H1 (cell line): ENCODE measurements at regions not wholly inside any gene's neighbourhood (a gene's known extent, or its start where the extent isn't known, plus 50 kb on each side); places are given as distances from the start of the nearest gene placed in this dataset.

Experiments
- CTCF ChIA-PET: fragments of 300-600 bp; sonication (Branson Sonifier 250); formaldehyde crosslinking; loops from one replicate; lab custom pipeline; 2021; ENCODE audit not compliant: partially characterized antibody; lab: Charles Lee
- POLR2A ChIA-PET: fragments of 300-600 bp; sonication (Branson Sonifier 250); formaldehyde crosslinking; loops from one replicate; lab custom pipeline; 2021; ENCODE audit warnings: inconsistent platforms; ENCODE audit not compliant: partially characterized antibody; lab: Charles Lee
- DNase-seq, 2 experiments: peaks; one replicate each; pipeline versions ENCODE4 v3.0.0 to v3.0.0-alpha.2; 2010 to 2022; ENCODE audit warnings: low spot score in 2 of 2, low read depth in 1 of 2, mixed read lengths in 1 of 2
- FAIRE-seq: peaks from 2 replicates; lab custom pipeline; 2011; peaks lifted over from hg19 to GRCh38; lab: Jason Lieb, UNC
- H2AFZ ChIP-seq: 2 replicates; pipeline ENCODE4 v1.8.1; 2012; ENCODE audit warnings: low read length, inconsistent platforms
- H2AK5ac ChIP-seq: 2 replicates; pipeline ENCODE4 v1.6.1; 2013; ENCODE audit warnings: low read depth, low read length
- H2BK120ac ChIP-seq: replicated peaks from 2 replicates; pipeline ENCODE3; 2013; ENCODE audit warnings: low read depth, low read length, inconsistent platforms
- H2BK12ac ChIP-seq: 2 replicates; pipeline ENCODE4 v1.6.1; 2013; ENCODE audit warnings: low read depth, low read length
- H2BK15ac ChIP-seq: 2 replicates; pipeline ENCODE4 v1.6.1; 2013; ENCODE audit warnings: low read length
- H2BK20ac ChIP-seq: 2 replicates; pipeline ENCODE4 v1.6.1; 2013; ENCODE audit warnings: low read length
- H2BK5ac ChIP-seq: 2 replicates; pipeline ENCODE4 v1.6.1; 2013; ENCODE audit warnings: low read depth, low read length
- H3K14ac ChIP-seq: 2 replicates; pipeline ENCODE4 v1.6.1; 2013; ENCODE audit warnings: inconsistent platforms; ENCODE audit not compliant: insufficient read length
- H3K18ac ChIP-seq: 2 replicates; pipeline ENCODE4 v1.6.1; 2013; ENCODE audit warnings: low read length; ENCODE audit errors: extremely low read depth
- H3K23ac ChIP-seq: 2 replicates; pipeline ENCODE4 v1.6.1; 2013; ENCODE audit warnings: inconsistent platforms; ENCODE audit not compliant: insufficient read length
- H3K23me2 ChIP-seq: 2 replicates; pipeline ENCODE4 v1.6.1; 2013; ENCODE audit warnings: low read depth, low read length
- H3K27ac ChIP-seq: 2 replicates; pipeline ENCODE4 v1.6.1; 2011; ENCODE audit warnings: low read depth, low read length, inconsistent platforms
- H3K27me3 ChIP-seq, 4 experiments: replicated peaks in 1 of 4; 1 replicate in 1 of 4; 2 replicates in 3 of 4; pipeline versions ENCODE4 v1.6.1 to v1.8.1; 2011 to 2013; ENCODE audit warnings: low read length in 3 of 4, mild to moderate bottlenecking in 3 of 4, inconsistent platforms in 2 of 4, mixed read lengths in 2 of 4, moderate library complexity in 1 of 4; ENCODE audit not compliant: control insufficient read depth in 3 of 4, insufficient read depth in 3 of 4; ENCODE audit errors: extremely low read depth in 1 of 4
- H3K36me3 ChIP-seq, 4 experiments: 2 replicates each; pipeline versions ENCODE4 v1.6.1 to v1.8.1; 2011 to 2013; ENCODE audit warnings: mild to moderate bottlenecking in 4 of 4, low read length in 3 of 4, moderate library complexity in 2 of 4, control low read depth in 1 of 4, inconsistent platforms in 1 of 4; ENCODE audit not compliant: insufficient read depth in 4 of 4, control insufficient read depth in 2 of 4
- H3K4ac ChIP-seq: replicated peaks from 2 replicates; pipeline ENCODE3; 2013; ENCODE audit warnings: low read length, low read depth, mixed read lengths, inconsistent platforms; ENCODE audit not compliant: insufficient read length
- H3K4me1 ChIP-seq, 4 experiments: replicated peaks in 1 of 4; 1 replicate in 1 of 4; 2 replicates in 3 of 4; pipeline versions ENCODE4 v1.6.1 to v1.8.1; 2011 to 2013; ENCODE audit warnings: low read length in 3 of 4, inconsistent platforms in 2 of 4, mixed read lengths in 1 of 4; ENCODE audit not compliant: insufficient read depth in 4 of 4, control insufficient read depth in 3 of 4
- H3K4me2 ChIP-seq, 2 experiments: 2 replicates each; pipeline versions ENCODE4 v1.6.1 to v1.8.1; 2011 to 2013; ENCODE audit warnings: low read depth in 2 of 2, low read length in 2 of 2, control low read depth in 1 of 2, inconsistent platforms in 1 of 2, mild to moderate bottlenecking in 1 of 2; ENCODE audit not compliant: insufficient read depth in 1 of 2
- H3K4me3 ChIP-seq, 4 experiments: fragments of 200-600, 300-600 bp in 1 of 4; sonication (generic), shearing (Covaris generic), sonication (Bioruptor Twin) in 1 of 4; 2 replicates each; pipeline versions ENCODE4 v1.5.1 to v1.8.1; 2011 to 2016; ENCODE audit warnings: low read length in 4 of 4, low read depth in 3 of 4, control low read depth in 2 of 4, inconsistent platforms in 2 of 4, mild to moderate bottlenecking in 2 of 4, mixed read lengths in 1 of 4, moderate library complexity in 1 of 4; ENCODE audit not compliant: insufficient read depth in 2 of 4; ENCODE audit errors: extremely low read depth in 1 of 4
- H3K56ac ChIP-seq: replicated peaks from 2 replicates; pipeline ENCODE3; 2013; ENCODE audit warnings: low read depth, mild to moderate bottlenecking, mixed read lengths, low read length, inconsistent platforms; ENCODE audit not compliant: insufficient read length
- H3K79me1 ChIP-seq: 2 replicates; pipeline ENCODE4 v1.6.1; 2013; ENCODE audit warnings: low read depth, low read length, control low read depth
- H3K79me2 ChIP-seq, 2 experiments: 2 replicates each; pipeline versions ENCODE4 v1.6.1 to v1.8.1; 2012 to 2013; ENCODE audit warnings: low read length in 2 of 2, mild to moderate bottlenecking in 2 of 2, inconsistent platforms in 1 of 2; ENCODE audit not compliant: insufficient read depth in 2 of 2, control insufficient read depth in 1 of 2
- H3K9ac ChIP-seq, 4 experiments: replicated peaks in 1 of 4; 1 replicate in 1 of 4; 2 replicates in 3 of 4; pipeline versions ENCODE4 v1.6.1 to v1.8.1; 2011 to 2013; ENCODE audit warnings: low read depth in 3 of 4, low read length in 3 of 4, control low read depth in 2 of 4, mild to moderate bottlenecking in 2 of 4, moderate library complexity in 2 of 4, inconsistent platforms in 1 of 4; ENCODE audit errors: extremely low read depth in 1 of 4
- H3K9me3 ChIP-seq, 2 experiments: 2 replicates each; pipeline versions ENCODE4 v1.6.1 to v1.8.1; 2012 to 2013; ENCODE audit warnings: mild to moderate bottlenecking in 2 of 2, moderate library complexity in 2 of 2, control low read depth in 1 of 2, inconsistent platforms in 1 of 2, low read depth in 1 of 2, low read length in 1 of 2, mixed read lengths in 1 of 2; ENCODE audit not compliant: insufficient read depth in 2 of 2
- H4K20me1 ChIP-seq, 2 experiments: replicated peaks in 1 of 2; 2 replicates each; pipeline versions ENCODE3 to v1.8.1; 2011 to 2013; ENCODE audit warnings: inconsistent platforms in 2 of 2, low read length in 2 of 2, mild to moderate bottlenecking in 1 of 2; ENCODE audit not compliant: insufficient read depth in 2 of 2, control insufficient read depth in 1 of 2
- H4K5ac ChIP-seq: 2 replicates; pipeline ENCODE4 v1.6.1; 2013; ENCODE audit warnings: low read length, low read depth, mixed read lengths, inconsistent platforms; ENCODE audit not compliant: insufficient read length
- H4K8ac ChIP-seq: 2 replicates; pipeline ENCODE4 v1.8.0; 2013; ENCODE audit warnings: mild to moderate bottlenecking, moderate library complexity, low read length, inconsistent platforms; ENCODE audit not compliant: insufficient read depth; ENCODE audit errors: extremely low read depth
- H4K91ac ChIP-seq: replicated peaks from 2 replicates; pipeline ENCODE3; 2013; ENCODE audit warnings: low read length, mixed read lengths, inconsistent platforms; ENCODE audit not compliant: insufficient read length
- JUN ChIP-seq: IDR thresholded peaks from 2 replicates; pipeline ENCODE4 v1.6.1; 2011; ENCODE audit warnings: low read depth, mild to moderate bottlenecking, improper control_type of control experiment, low read length
- WGBS, 2 experiments: shearing (Covaris generic) in 1 of 2; methylation state at CpG; one replicate each; pipeline versions ENCODE4 v1.1.6 to v1.1.7; 2013 to 2015; ENCODE audit warnings: low lambda C conversion rate in 2 of 2, mixed read lengths in 2 of 2, inconsistent platforms in 1 of 2, low coverage in 1 of 2, missing lambda C conversion rate in 1 of 2; ENCODE audit not compliant: insufficient replicate concordance in 2 of 2, insufficient coverage in 1 of 2, insufficient read length in 1 of 2; ENCODE audit errors: extremely low coverage in 1 of 2, missing lambda C conversion rate in 1 of 2; 5-methylcytosine and 5-hydroxymethylcytosine counted together

DNA sequence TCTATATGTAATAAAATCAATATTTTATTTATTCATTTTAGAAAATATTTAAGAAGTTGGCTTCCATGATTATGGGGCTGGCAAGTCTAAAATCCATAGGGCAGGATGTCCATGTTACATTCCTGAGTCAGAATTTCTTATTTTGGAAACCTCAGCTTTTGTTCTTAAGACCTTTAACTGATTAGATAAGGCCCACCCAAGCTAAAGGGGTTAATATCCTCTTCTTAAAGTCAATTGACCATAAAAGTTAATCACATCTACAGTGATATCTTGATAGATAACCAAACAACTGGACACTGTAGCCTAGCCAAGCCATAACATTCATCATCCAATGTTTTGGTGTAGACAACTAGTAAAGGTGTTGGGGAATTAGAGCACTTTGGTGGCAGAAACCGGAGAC is 1035.4 kb upstream of the ZEB2 start:
- H2BK12ac ChIP-seq, result no peak overlapping the region
- no peak overlapping the region for H2BK15ac ChIP-seq
- TF ChIP-seq JUN, result no peak
- H4K5ac ChIP-seq, result no peak overlapping the region
- H3K4me3 ChIP-seq, result no peak overlapping the region
- H3K36me3 ChIP-seq, result no peaks in the 10 kb centered on the region
- H3K79me2 ChIP-seq, result no peaks in the 10 kb centered on the region
- H2BK120ac ChIP-seq, result no peak overlapping the region
- H3K14ac ChIP-seq, result no peak overlapping the region
- no peak overlapping the region for H3K56ac ChIP-seq
- CTCF ChIA-PET, result no interaction called here
- H3K79me1 ChIP-seq, result no peaks in the 10 kb centered on the region
- no peak overlapping the region for H3K4me2 ChIP-seq
- H2AK5ac ChIP-seq, result no peak overlapping the region
- H3K27ac ChIP-seq, result no peak overlapping the region
- no peaks in the 10 kb centered on the region for H3K23me2 ChIP-seq
- WGBS, 2 experiments, result 90% methylated on average over 1 of the region's 1 CpG; no CpG with 5 or more reads in 1 of the 2 experiments
- H2BK5ac ChIP-seq, result no peak overlapping the region
- H3K9ac ChIP-seq, result no peak overlapping the region
- no peak for FAIRE-seq
- H4K91ac ChIP-seq, result no peak overlapping the region
- H3K27me3 ChIP-seq, result no peaks in the 10 kb centered on the region
- DNase-seq, result no peak
- POLR2A ChIA-PET, result no interaction called here
- no peaks in the 10 kb centered on the region for H3K9me3 ChIP-seq
- no peak overlapping the region for H2BK20ac ChIP-seq
- H4K20me1 ChIP-seq, result no peaks in the 10 kb centered on the region
- H3K18ac ChIP-seq, result no peak overlapping the region
- no peak overlapping the region for H2AFZ ChIP-seq
- H3K4ac ChIP-seq, result no peak overlapping the region
- no peak overlapping the region for H4K8ac ChIP-seq
- H3K4me1 ChIP-seq, result no peaks in the 10 kb centered on the region; a peak in 1 of 7 replicates
- no peak overlapping the region for H3K23ac ChIP-seq
